Stimulated activated CD4-positive, alpha-beta T cell treated with anti-CD3 and anti-CD28 coated beads, TNF-alpha, amount 100 ng/mL, for 4 hours (primary cell): ENCODE measurements at regions not wholly inside any gene's neighbourhood (a gene's known extent, or its start where the extent isn't known, plus 50 kb on each side); places are given as distances from the start of the nearest gene placed in this dataset.
"Not testable (repeated sequence)": the region's sequence is repeated elsewhere in the genome, so short reads cannot be mapped to it uniquely, and the experiment has no call there.

Source experiments
- DNase-seq, 3 experiments: peaks; one replicate each; pipeline ENCODE4 v3.0.0-alpha.2; 2020; ENCODE audit warnings: low read depth in 3 of 3

GRCh38 chr3:194946091-194946490 is 260.4 kb downstream of the FAM43A start:
- no peak for DNase-seq

- DNase-seq: no peak
Measured at GRCh38 chr3:194949592-194949991, 263.9 kb downstream of the FAM43A start.

- no peak for DNase-seq
Measured at GRCh38 chr3:194950906-194951628, 265.4 kb downstream of the FAM43A start.

GRCh38 chr3:194951629-194951920 is 265.9 kb downstream of the FAM43A start:
- not testable (repeated sequence) for DNase-seq

DNA sequence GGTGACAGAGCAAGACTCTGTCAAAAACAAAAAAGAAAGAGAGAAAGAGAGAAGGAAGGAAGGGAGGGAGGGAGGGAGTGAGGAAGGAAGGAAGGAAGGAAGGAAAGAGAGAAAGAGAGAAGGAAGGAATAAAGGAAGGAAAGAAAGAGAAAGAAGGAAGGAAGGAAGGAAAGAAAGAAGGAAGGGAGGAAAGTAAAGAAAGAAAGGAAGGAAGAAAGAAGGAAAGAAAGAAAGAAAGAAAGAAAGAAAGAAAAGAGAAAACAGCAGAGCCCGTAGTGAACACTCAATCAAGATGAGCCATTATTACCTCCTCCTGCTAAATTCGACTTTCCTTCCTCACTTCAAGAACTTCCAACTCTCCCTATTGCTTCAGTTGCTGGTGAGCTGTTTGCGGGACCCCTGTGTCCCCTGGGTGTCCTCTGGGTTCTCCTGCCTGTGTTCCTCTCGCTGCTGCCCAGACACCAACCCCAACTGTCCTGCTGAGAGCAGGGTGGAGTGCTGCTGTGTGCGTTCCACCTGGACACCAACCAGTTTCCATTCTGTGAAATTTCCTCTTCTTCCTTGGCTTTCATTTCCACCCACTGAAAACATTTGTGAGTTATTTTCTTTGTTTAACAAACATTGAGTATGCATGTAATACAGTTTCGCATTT is 266.4 kb downstream of the FAM43A start:
- DNase-seq: no peak

DNA sequence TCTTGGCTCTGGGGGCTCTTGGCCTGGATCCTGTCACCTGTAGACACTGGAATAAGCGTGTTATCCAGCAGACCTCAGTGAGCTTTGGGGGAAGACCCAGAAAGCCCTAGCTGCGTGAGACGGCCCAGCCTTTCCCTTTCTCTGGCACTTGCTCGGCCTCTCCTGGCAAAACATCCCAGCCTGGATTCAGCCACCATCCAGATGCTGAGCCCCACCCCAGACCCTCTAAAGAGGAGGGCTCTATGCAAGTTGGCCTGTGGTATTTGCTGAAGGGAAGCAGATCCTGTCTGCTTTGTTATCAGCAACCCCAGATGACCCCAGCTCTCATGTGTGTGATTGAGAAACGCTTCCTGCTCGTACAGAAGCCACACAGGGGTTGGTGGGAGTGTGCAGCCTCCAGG is 267.2 kb downstream of the FAM43A start:
- DNase-seq: no peak

- DNase-seq: no peak
Measured at GRCh38 chr3:194953291-194953690, 267.6 kb downstream of the FAM43A start.

- no peak for DNase-seq
Measured at GRCh38 chr3:194955546-194955945, 269.9 kb downstream of the FAM43A start.

- no peak for DNase-seq
Measured at GRCh38 chr3:194955979-194956696, 270.5 kb downstream of the FAM43A start.

- no peak for DNase-seq
Measured at GRCh38 chr3:194956697-194957396, 271.2 kb downstream of the FAM43A start.

DNA sequence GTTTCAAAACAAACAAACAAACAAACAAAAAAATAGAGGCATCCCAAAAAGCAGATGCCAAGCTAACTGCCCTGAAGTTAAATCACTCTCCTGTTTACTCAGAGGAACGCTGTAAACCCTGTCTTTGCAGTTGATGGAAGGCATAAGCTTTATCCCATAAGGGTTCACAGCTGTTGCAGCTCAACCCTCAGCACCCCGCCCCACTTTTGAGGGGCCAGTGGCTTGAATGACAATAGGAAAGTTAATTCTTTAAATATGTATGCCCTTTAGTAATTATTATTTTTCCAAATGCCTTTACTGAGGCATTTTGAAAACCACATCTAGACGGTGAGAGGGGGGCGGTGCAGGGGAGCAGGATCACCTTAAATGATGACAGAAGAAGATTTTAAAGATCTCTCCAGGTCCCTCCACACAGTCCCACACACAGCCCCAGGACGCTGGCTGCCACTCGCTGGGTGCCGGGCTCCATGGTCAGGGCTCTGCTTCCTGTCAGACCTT is 272.1 kb downstream of the FAM43A start:
- DNase-seq: no peak

- no peak for DNase-seq
Measured at GRCh38 chr3:194959217-194959616, 273.5 kb downstream of the FAM43A start.

DNA sequence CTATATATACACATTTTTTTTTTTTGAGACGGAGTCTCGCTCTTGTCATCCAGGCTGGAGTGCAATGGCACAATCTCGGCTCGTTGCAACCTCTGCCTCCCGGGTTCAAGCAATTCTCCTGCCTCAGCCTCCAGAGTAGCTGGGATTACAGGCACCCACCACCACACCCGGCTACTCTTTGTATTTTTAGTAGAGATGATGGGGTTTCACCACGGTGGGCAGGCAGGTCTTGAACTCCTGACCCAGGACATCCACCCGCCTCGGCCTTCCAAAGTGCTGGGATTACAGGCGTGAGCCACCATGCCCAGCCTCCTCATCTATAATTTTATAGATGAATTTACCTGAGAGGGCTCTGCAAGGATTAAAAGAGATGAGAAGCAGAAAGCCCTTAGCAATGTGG is 274.0 kb downstream of the FAM43A start:
- DNase-seq: not testable (repeated sequence)

- no peak for DNase-seq
Measured at GRCh38 chr3:194960446-194961032, 274.9 kb downstream of the FAM43A start.

DNA sequence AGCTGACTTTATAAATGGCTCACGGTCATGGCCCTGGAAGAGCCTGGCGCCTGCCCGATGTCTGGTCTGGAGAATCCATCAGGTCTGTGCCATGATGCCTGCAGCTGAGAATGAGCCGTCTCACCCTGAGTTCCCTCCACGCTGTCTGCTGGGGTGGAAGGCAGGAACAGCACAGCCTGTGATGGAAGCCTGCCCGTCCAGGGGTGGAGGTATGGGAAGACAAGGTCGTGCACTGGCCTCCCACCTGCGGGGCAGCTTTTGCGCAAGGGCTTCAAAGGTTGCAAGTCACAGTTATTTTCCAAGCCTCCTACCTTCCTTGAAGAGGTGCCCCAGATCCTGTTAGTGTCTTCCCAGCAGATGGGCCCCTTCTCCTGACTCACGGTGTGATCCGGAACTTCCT is 275.5 kb downstream of the FAM43A start:
- no peak for DNase-seq

- DNase-seq: no peak
Measured at GRCh38 chr3:194961571-194961970, 275.9 kb downstream of the FAM43A start.

DNA sequence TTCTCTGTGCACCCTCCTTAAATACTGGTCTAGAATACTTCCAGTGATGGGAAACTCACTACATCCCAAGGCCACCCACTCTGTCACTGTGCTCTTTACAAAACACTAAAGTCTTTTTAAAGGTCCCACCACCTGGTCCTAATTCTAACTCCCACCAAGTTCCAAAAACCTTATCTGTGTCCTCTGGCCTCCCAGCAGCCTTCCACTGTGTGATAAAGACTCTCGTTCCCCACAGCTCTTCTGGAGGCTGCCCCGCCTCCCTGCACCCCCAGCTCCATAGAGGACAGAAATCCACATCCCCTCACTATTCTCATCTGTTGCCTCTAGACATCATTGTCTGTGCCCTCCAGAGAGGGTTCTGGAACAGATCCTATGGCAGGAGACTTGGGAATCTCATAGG is 276.4 kb downstream of the FAM43A start:
- DNase-seq: no peak

- DNase-seq: no peak
Measured at GRCh38 chr3:194964809-194965208, 279.1 kb downstream of the FAM43A start.

- no peak for DNase-seq
Measured at GRCh38 chr3:194967151-194968117, 281.8 kb downstream of the FAM43A start.

DNA sequence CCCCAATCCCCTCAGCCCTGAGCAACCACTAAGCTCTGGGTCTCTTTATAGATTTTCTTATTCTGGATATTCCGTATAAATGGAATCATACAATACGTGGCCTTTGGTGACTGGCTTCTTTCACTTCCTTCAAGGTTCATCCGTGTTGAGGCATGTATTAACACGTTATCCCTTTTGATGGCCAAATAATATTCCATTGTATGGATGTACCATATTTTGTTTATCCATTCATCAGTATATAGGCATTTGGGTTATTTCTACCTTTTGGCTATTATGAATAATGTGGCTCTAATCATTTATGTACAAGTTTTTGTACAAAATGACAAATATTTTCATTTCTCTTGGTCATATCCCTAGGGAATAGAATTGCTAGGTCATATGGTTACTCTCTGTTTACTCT is 284.4 kb downstream of the FAM43A start:
- DNase-seq: no peak

DNA sequence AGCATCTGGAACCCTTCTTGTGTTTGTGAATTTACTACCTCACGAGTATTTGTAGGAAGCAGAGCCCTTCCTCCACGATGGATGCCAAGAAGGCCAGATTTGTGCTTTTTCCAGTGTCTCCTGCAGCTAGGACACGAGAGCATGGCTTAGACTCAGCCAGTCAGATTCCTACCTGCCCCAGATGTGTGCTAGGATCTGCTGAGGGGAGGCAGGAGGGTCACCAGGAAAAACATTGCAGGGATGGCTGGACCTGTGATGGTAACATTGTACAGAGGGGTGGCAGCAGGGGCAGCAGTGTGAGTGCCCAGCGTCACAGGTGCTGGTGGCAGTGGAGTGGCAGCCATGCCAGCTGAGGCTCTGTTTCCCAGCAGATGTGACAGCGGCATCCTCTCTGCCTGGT is 285.3 kb downstream of the FAM43A start:
- no peak for DNase-seq
